SHP77 (cell line): ENCODE measurements at regions not wholly inside any gene's neighbourhood (a gene's known extent, or its start where the extent isn't known, plus 50 kb on each side); places are given as distances from the start of the nearest gene placed in this dataset.

Experiments
- DNase-seq, 2 experiments: peaks; one replicate each; lab custom pipeline; 2025; lab: John Stamatoyannopoulos, UW

- DNase-seq = no peak
These were observed 271.2 kb downstream of the ADRA2A start for GRCh38 chr10:111348076-111348475.

GRCh38 chr10:111354859-111355258, 278.0 kb downstream of the ADRA2A start:
- no peak for DNase-seq

DNA sequence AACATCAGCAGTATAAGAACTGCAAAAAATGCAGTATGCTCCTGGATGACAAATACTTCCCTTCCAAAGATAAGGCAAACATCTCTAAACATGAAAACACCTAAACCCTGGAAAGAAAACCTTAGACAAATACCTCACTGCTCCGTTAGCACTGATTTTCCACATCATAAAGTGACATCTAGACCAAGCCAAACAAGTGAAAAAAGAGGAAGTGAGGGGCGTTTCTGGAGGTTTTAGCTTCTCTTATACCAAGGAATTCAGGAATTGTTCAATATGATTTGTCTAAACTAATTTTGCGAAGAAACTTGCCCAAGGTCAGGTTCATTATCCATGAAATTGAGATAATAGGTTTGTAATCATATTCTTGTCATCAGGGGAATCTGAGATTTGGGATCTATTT, 279.7 kb downstream of the ADRA2A start:
- no peak for DNase-seq

DNA sequence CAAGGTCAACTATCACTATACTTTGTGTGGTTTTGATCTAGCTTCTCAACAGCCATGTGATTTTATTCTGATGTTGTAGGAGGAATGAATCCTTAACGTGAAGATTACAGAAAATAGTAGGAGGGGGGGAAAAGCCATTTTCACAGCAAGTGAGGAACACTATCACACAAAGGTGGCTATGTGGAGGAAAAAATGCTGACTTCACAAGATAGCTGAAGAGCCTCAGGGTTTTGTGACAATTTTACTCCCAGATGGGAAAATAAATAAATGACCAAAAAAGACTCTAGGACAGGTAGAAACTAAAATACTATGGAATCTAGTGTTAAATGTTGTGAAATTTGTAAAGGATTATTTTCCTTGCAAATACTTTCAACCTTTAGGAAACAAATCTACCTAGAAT, 281.0 kb downstream of the ADRA2A start:
- DNase-seq = no peak

DNA sequence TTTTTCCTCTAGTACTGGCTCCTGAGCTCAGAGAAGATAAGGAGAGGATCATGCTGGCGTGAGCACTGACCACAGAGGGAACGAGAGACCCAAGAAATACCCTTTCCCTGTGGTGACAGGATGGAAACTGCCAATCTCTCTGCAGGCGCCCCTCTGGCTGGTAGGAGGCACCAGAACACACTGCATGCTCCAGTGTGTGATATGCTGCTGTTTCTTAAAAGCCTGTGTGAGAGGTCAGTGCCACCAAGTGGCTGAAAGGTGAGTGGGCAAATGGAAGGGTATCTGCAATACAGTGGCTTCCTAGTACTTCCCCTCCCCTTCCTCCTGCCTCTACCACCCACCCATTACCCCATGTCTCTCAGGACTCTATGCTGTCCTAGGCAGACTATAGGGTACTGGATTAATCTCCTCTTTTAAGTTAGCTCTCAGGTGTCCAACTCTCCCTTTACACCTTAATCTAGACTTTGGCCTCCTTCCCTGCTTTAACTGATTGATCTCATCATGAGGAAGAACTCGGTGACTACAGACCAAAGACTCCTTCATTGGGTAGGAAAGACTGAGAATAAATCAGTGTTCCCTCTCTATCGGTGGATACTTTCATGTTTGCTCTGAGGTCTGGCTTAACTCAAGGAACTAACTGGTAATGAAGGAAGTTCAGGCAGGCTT, 283.6 kb downstream of the ADRA2A start:
- peak; percentile 12 to 56 for DNase-seq

DNA sequence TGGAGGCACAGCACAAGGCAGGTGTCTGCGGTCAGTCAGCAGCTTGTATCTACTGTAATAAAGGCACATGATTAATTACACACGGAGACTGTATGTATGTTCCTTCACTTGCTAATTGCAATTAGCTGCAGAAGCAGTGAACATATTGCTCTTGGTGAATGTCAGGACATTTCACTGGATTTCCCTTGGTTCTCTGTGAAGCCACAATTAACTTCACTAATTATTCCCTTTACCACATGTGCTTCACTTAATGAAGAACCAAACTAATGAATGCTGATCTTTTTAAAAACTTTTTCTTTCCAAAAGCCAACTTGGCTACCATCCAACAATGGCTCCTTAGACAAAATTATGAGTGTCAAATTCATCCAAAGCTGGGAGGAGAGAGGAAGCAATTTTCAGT, 290.7 kb downstream of the ADRA2A start:
- no peak for DNase-seq

DNA sequence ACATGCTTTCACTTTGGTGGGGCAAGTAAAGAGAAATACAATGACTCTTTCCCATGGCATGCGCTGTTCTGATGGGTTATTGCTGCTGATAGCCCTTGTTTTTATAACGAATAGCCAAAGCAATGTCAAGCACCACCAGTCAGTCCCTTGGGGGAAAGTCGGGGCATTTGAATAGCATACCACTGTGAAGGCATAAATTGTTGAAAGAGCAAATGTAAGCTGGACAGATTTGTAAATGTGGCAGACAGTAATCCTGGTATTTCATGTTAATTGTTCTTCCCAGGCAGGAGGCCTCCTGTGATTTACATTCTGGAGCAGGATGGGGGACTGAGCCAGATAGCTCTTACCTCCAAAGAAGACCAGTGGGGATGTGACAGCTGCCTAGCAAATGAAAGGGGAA, 293.3 kb downstream of the ADRA2A start:
- no peak for DNase-seq

GRCh38 chr10:111373696-111374095, 296.9 kb downstream of the ADRA2A start:
- no peak for DNase-seq

DNA sequence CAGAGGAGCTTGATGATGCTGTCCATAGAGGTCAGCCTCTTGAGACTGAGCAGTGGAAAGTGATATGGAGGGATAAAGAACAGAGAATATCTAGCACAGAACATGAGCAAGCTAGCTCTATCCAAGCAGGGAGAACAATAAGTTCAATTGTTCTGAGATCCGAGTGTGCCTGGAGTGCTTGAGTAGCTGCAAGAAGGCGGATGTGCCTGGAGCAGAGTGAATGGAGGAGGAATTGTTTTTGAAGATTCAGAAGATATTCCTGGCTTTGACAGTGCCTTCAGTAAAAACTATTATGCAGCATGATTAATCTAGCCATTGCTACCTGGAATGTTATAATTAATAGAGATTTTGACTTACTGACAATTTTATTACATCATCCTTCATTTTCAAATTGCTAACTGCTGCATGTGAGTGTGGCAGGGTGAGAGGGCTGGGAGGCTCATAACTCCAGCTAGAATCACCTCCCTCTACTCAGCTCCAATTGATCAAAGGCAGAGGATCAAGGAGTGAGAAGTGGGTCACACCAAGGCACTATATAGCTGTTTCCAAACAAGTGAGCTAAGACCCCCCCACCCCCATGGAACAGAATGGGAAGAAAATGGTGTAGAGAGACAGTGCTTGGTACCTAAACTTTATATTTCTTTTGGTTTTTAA, 302.8 kb downstream of the ADRA2A start:
- no peak for DNase-seq

DNA sequence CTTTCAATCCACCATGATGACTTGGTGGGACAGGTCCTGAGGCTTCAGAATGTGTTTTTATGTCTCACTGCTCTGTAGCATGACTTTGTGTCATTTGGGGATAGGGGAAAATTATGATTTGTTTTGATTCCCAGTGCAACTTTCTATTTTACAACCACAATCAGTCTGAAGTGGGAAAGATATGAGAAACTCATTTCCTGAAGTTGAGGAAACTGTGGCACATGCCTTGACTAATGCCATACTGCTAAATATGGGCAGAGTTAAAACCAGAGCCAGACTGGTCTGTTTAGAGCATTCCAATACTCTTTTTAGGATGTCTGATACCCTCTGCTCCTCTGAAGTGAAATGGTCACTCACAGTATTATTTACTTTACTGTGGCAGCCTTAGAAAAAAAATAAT, 307.7 kb downstream of the ADRA2A start:
- no peak for DNase-seq

DNA sequence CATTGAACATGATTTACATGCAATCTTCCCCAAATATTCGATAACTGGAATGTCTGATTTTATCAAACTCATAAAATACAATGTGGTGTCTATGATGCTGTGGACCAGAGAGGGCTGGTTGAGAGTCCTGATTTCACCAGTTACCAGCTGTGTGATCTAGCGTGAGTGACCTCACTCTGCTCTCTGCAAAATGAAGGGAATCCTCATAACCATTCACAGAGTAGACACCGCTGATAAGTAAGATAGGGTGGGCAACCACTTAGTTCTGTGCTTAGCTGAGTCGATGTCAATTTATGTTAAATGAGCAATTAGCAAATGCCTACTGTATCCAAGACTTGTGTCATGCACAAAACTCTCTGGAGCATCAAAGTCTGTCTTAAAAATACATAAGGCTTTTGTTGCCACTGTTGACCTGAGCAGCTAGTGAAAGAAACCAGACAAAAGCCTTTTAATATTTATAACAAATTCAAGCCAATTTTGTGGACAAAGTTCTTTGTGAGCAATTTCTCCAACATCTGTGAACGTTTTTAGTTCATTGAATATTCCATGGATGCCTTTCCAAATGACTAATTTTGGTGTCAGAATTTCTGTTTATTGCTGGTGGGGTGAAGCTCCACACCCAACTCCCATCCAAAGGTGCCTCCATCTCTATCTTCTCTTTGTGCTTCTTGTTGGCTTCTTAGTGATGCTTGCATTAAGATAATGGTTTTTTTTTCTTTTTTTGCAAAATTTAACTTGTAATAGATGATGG, 314.2 kb downstream of the ADRA2A start:
- no peak for DNase-seq

DNA sequence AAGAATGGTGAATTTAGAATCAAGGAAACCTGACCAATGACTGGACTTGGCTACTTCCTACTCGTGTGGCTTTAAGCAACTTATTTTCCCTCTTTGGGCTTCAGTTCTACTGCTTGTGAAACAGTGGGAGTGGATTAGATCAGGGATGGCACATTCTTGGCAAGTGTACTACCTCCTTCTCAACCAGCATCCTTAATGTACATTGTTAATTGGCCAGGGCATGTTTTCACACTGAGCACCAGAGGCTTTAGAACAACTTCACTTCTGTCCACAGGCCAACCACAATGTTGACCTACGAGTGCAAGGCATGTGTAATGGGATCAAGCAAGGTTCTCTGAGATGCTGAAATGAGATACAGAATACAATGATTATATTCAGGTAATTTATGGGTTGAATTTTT, 315.3 kb downstream of the ADRA2A start:
- DNase-seq = no peak

GRCh38 chr10:111392910-111393309, 316.1 kb downstream of the ADRA2A start:
- DNase-seq = no peak

DNA sequence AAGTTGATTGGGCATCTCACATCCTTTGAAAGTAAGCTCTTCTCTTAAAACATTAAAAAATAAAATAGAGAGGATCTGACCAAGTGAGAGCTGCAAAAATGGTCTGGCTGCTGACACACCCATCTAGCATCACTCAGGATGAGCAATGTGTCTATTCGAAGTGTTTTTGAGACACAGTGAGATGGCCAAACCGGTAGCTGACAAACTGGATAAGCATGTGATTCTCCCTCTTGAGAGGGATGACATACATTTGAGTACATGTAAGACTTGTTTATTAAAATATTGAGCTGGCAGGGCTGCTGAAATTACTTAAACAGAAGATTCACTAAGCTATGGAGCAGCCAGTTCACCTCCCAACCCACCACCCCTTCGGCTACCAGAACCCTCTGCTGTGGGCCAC, 333.9 kb downstream of the ADRA2A start:
- DNase-seq = no peak

DNA sequence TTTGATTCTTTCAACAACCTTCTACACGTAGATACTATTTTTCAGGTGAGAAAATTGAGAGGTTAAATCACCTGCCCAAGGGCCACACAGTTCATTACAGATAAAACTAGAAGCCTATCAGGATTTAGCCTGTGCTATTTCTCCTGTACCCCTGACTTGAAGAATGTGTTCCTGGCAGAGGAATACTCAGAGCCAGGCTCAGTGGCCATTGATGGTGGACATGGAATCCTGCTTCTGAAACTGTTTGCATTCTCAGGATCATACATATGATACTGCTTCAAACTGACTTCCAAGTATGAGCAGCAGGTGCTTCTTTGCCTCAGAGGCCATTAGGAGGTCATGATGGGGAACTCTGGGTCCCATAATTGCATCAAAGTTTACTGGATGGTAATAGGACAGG, 348.6 kb downstream of the ADRA2A start:
- no peak for DNase-seq

- no peak for DNase-seq
These were observed 352.6 kb downstream of the ADRA2A start for GRCh38 chr10:111429288-111430028.

DNA sequence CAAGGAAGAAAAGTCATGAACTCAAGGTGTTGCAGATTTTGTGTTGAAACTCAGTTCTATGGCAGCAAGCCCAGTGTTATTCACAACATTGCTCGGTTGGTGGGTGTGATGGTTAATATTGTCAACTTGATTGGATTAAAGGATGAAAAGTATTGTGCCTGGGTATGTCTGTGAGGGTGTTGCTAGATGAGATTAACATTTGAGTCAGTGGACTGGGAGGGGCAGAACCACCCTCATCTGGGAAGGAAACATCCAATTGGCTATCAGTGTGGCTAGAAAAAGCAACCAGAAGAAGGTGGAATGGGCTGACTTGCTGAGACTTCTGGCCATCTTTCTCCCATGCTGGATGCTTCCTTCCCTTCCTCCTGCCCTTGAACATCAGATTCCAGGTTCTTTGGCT, 353.2 kb downstream of the ADRA2A start:
- no peak for DNase-seq

DNA sequence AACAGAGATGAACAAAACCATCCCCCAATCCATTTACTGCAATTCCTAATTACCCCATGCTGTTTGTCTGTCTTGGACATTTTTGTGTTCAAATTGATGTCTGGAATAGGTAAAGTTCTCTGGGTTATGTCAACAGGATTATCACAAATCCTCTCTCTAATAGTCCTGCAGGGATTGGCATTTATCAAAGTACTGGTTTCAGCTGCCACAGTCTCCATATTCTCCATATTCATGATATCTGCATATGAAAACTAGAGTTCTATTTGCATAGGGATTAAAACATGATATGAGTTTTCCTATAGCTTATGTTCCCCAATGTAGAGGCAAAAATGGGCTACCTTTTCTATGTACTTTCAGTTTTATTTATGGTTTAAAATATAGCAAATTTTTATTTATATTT, 355.8 kb downstream of the ADRA2A start:
- DNase-seq = no peak

GRCh38 chr10:111435871-111436270, 359.0 kb downstream of the ADRA2A start:
- DNase-seq = no peak

GRCh38 chr10:111439034-111439842, 362.4 kb downstream of the ADRA2A start:
- DNase-seq = no peak

DNA sequence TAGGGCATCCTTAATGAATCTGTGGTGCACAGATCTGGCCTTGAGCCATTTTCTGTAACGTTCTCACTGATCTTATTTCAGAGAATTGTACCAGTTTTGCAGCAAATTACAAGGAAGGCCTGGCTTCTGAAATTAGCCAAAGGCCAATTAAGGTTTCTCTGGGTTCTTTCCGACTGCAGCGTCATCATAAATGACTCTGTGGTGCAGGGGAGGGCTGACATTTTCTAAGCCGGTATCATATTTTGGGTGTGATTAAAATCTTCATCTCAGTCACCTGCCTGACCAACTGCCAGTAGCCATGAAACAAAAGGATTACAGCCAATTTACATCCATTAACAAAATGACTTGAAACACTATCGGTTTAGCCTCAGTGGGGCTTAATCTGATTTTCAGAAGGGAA, 363.7 kb downstream of the ADRA2A start:
- DNase-seq = no peak

DNA sequence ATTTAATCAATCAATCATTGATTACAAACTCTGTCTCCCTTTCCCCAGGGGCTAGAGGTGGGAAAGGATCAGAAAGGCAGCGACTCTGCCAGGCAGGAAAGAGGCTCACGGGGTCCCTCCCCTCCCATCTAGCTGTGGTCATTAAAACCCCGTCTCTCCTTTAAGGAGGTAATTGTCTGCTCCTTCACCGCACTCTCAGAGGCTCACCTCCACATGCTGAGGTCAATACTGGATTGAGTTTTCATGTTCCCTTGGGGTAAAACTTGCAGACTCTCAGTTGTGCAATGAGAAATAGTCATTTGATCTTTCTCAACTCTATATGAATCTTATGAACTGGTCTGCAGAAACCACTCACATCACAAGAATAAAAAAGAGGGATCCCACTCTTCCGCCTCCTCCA, 368.8 kb downstream of the ADRA2A start:
- DNase-seq = no peak
